HG03457 (cell line): ENCODE measurements at regions not wholly inside any gene's neighbourhood (a gene's known extent, or its start where the extent isn't known, plus 50 kb on each side); places are given as distances from the start of the nearest gene placed in this dataset.

Source experiments
- ATAC-seq: cut with Tn5 transposase; IDR thresholded peaks from one replicate; pipeline ENCODE4 v1.9.1; 2021; ENCODE audit warnings: moderate number of reproducible peaks; ENCODE audit not compliant: unreplicated experiment

GRCh38 chr6:144855812-144856531 lies 570.8 kb downstream of the UTRN start:
- ATAC-seq: no peak

GRCh38 chr6:144856622-144857021 lies 571.5 kb downstream of the UTRN start:
- ATAC-seq: no peak

GRCh38 chr6:144857086-144857485 lies 572.0 kb downstream of the UTRN start:
- ATAC-seq: no peak

GRCh38 chr6:144862769-144863168 lies 577.6 kb downstream of the UTRN start:
- no peak for ATAC-seq

GRCh38 chr6:144867761-144868160 lies 582.6 kb downstream of the UTRN start:
- ATAC-seq: no peak

GRCh38 chr6:144870782-144871181 lies 585.6 kb downstream of the UTRN start:
- no peak for ATAC-seq

GRCh38 chr6:144873623-144874378 lies 588.7 kb downstream of the UTRN start:
- ATAC-seq: no peak

GRCh38 chr6:144876689-144877088 lies 591.6 kb downstream of the UTRN start:
- no peak for ATAC-seq

GRCh38 chr6:144877118-144877517 lies 592.0 kb downstream of the UTRN start:
- no peak for ATAC-seq

- no peak for ATAC-seq
Measured at GRCh38 chr6:144878577-144878976, 593.4 kb downstream of the UTRN start.

GRCh38 chr6:144879436-144879835 lies 594.3 kb downstream of the UTRN start:
- ATAC-seq: no peak

- ATAC-seq: no peak
Measured at GRCh38 chr6:144882425-144882824, 597.3 kb downstream of the UTRN start.

GRCh38 chr6:144883915-144884314 lies 598.8 kb downstream of the UTRN start:
- ATAC-seq: no peak

- ATAC-seq: no peak
Measured at GRCh38 chr6:144885817-144886216, 600.7 kb downstream of the UTRN start.

GRCh38 chr6:144886682-144887081 lies 601.5 kb downstream of the UTRN start:
- no peak for ATAC-seq

- ATAC-seq: no peak
Measured at GRCh38 chr6:144888621-144889020, 603.5 kb downstream of the UTRN start.

- no peak for ATAC-seq
Measured at GRCh38 chr6:144893680-144894151, 608.6 kb downstream of the UTRN start.

GRCh38 chr6:144894240-144894639 lies 609.1 kb downstream of the UTRN start:
- no peak for ATAC-seq

GRCh38 chr6:144895313-144896278 lies 610.5 kb downstream of the UTRN start:
- ATAC-seq: no peak

GRCh38 chr6:144896289-144896688 lies 611.2 kb downstream of the UTRN start:
- no peak for ATAC-seq

GRCh38 chr6:144896871-144897270 lies 611.7 kb downstream of the UTRN start:
- ATAC-seq: no peak
